Retinal pigment epithelial cell (primary cell): ENCODE measurements at regions not wholly inside any gene's neighbourhood (a gene's known extent, or its start where the extent isn't known, plus 50 kb on each side); places are given as distances from the start of the nearest gene placed in this dataset.

Experiments
- DNase-seq: peaks from one replicate; pipeline ENCODE4 v3.0.0-alpha.2; 2010; ENCODE audit warnings: low read depth
- H3K4me3 ChIP-seq: 2 replicates; pipeline ENCODE4 v1.5.1; 2011; ENCODE audit warnings: mild to moderate bottlenecking, low read length, control low read depth, moderate library complexity
- CTCF ChIP-seq: conservative IDR thresholded peaks from 2 replicates; pipeline ENCODE4 v1.5.1; 2011; ENCODE audit warnings: low read depth, low read length, control low read depth, inconsistent platforms

DNA sequence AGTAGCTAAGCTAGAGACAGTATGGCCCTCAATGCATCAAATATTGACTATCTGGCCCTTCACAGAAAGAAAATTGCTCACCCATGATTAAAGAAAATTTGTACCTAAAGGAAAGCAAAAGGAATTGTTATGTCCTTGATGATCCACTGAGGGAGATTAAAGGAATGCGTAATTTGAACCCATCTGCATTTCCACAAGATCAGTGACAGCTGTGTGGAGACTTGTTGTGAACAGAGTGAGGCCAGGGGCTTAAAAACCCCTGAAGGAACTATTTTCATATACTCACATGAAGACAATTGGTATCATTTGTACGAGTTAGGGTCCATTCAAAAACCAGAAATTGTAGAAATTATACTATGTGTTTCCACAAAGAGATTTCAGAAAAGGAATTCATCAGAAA lies 1908.1 kb upstream of the SEL1L start:
- no peak overlapping the region for H3K4me3 ChIP-seq
- no peak for TF ChIP-seq CTCF
- DNase-seq: no peak

GRCh38 chr14:83455561-83455960 lies 1921.9 kb upstream of the SEL1L start:
- no peak for TF ChIP-seq CTCF
- no peak for DNase-seq
- H3K4me3 ChIP-seq: no peak overlapping the region

DNA sequence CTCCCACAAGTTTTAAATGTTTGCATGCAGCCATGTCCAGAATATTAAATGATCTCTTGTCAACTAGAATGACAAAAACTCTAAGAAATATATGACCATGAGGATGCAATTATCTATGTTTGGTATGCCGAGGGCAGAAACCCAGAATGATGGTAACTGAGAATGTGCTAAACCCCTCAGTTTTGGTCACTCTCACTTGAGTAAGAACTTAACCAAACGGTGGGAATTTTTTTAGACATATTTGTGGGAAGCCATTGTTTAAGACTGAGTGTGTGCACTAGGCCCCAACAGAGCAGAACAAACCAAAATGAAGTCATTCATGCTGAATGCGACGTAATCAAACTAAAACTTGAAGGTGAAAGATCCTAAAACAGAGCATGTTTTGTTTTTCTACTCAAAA lies 1927.9 kb upstream of the SEL1L start:
- DNase-seq: no peak
- no peak for TF ChIP-seq CTCF
- H3K4me3 ChIP-seq: no peak overlapping the region

GRCh38 chr14:83462759-83463158 lies 1929.1 kb upstream of the SEL1L start:
- TF ChIP-seq CTCF: no peak
- no peak overlapping the region for H3K4me3 ChIP-seq
- no peak for DNase-seq

- no peak overlapping the region for H3K4me3 ChIP-seq
- no peak for DNase-seq
- peak; percentile 76 for TF ChIP-seq CTCF
These were observed 1929.9 kb upstream of the SEL1L start for GRCh38 chr14:83463500-83464098.

DNA sequence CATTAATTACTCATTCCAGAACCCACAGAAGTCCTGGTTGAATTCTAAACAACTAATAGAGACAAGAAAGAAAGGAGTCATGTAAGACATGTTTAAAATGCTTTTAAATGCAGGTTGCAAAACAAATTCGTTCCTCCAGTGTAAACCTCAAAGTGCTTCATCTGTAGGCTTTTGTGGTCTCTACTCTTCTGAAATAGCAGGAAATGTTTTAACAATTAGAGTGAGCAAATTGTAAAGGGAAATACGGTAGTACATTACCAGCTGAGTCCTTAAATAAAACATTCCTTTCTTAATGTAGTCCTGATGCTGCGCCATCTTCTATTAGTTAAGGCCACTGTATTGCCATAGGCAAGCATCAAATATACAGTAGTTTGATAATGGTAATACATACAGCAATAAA lies 1934.2 kb upstream of the SEL1L start:
- TF ChIP-seq CTCF: no peak
- no peak overlapping the region for H3K4me3 ChIP-seq
- DNase-seq: no peak

DNA sequence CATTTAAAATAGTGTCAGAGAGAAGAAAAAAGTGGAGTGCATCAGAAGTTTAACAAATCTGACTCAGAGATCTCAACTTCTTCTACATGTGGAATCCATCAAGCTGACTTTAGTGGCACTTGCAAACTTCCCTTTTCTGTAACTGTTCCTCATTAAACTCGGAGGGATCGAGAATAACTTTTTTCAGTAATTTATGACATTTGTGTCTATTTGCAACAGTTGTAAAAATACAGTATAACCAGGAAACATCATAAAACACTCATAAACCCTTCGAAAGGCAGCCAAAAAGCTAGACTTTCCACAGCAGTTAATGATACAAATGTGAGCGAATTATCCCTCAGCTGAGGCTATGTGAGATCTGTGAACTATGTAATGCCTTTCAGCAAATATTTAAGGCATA lies 1936.8 kb upstream of the SEL1L start:
- DNase-seq: no peak
- no peak for TF ChIP-seq CTCF

More for the DNA sequence above, 1936.8 kb upstream of the SEL1L start:
- H3K4me3 ChIP-seq: no peak overlapping the region
